Stimulated activated CD4-positive, alpha-beta T cell treated with anti-CD3 and anti-CD28 coated beads, Interleukin-1b, Interleukin-23, amount 100 ng/mL, for 1 hour (primary cell): ENCODE measurements at regions not wholly inside any gene's neighbourhood (a gene's known extent, or its start where the extent isn't known, plus 50 kb on each side); places are given as distances from the start of the nearest gene placed in this dataset.
"Not testable (repeated sequence)": the region's sequence is repeated elsewhere in the genome, so short reads cannot be mapped to it uniquely, and the experiment has no call there.

Experiments
- DNase-seq, 2 donors: peaks; one replicate each; pipeline ENCODE4 v3.0.0-alpha.2; 2020; ENCODE audit warnings: low read depth in 2 of 2

- DNase-seq = no peak
These were observed 119.3 kb downstream of the CRYAA start for GRCh38 chr21:43287795-43288755.

GRCh38 chr21:43287111-43287760, 118.4 kb downstream of the CRYAA start:
- DNase-seq = no peak

GRCh38 chr21:43286196-43286595, 117.4 kb downstream of the CRYAA start:
- DNase-seq = no peak

GRCh38 chr21:43284700-43285099, 115.9 kb downstream of the CRYAA start:
- DNase-seq = no peak

GRCh38 chr21:43284238-43284637, 115.4 kb downstream of the CRYAA start:
- DNase-seq = no peak

- not testable (repeated sequence) for DNase-seq
These were observed 115.1 kb downstream of the CRYAA start for GRCh38 chr21:43283925-43284221.

- no peak for DNase-seq
These were observed 114.5 kb downstream of the CRYAA start for GRCh38 chr21:43283136-43283924.

- DNase-seq = no peak
These were observed 113.7 kb downstream of the CRYAA start for GRCh38 chr21:43282358-43283120.

- DNase-seq = no peak
These were observed 113.0 kb downstream of the CRYAA start for GRCh38 chr21:43281661-43282357.

- DNase-seq = no peak
These were observed 112.3 kb downstream of the CRYAA start for GRCh38 chr21:43280949-43281633.

- DNase-seq = no peak
These were observed 110.7 kb downstream of the CRYAA start for GRCh38 chr21:43279578-43279894.

- no peak for DNase-seq
These were observed 110.2 kb downstream of the CRYAA start for GRCh38 chr21:43278766-43279577.

- no peak for DNase-seq
These were observed 109.6 kb downstream of the CRYAA start for GRCh38 chr21:43278359-43278758.

GRCh38 chr21:43277481-43278351, 108.9 kb downstream of the CRYAA start:
- no peak for DNase-seq

GRCh38 chr21:43276811-43277210, 108.0 kb downstream of the CRYAA start:
- no peak for DNase-seq

- no peak for DNase-seq
These were observed 106.8 kb downstream of the CRYAA start for GRCh38 chr21:43275421-43276211.

- no peak for DNase-seq
These were observed 106.1 kb downstream of the CRYAA start for GRCh38 chr21:43274946-43275310.
